ENCODE measurements at regions not wholly inside any gene's neighbourhood (a gene's known extent, or its start where the extent isn't known, plus 50 kb on each side); places are given as distances from the start of the nearest gene placed in this dataset.

- Histone ChIP-seq H3K27ac (no peak overlapping the region), H3K4me2 (no peak overlapping the region), H3K27me3 (no peaks in the 10 kb centered on the region), H3K36me3 (no peaks in the 10 kb centered on the region), H3K9ac (no peak overlapping the region), H3K4me3 (no peak overlapping the region), H3K4me1 (no peaks in the 10 kb centered on the region), H3K9me3 (no peaks in the 10 kb centered on the region), H4K20me1 (no peaks in the 10 kb centered on the region)
- no peak for TF ChIP-seq Cebpa-rat (IDR thresholded peaks at IDR 0.05)
Measured at GRCh38 chr18:54433368-54433767, 75.7 kb downstream of the C18orf54 start.

- no peaks in the 10 kb centered on the region for H3K4me1 ChIP-seq
- no peak for TF ChIP-seq Cebpa-rat (IDR thresholded peaks at IDR 0.05)
- H3K9me3 ChIP-seq, result no peaks in the 10 kb centered on the region
- H3K4me2 ChIP-seq, result no peak overlapping the region
- no peak overlapping the region for H3K9ac ChIP-seq
- H3K4me3 ChIP-seq, result no peak overlapping the region
- H3K36me3 ChIP-seq, result no peaks in the 10 kb centered on the region
- H3K27me3 ChIP-seq, result no peaks in the 10 kb centered on the region
- H4K20me1 ChIP-seq, result no peaks in the 10 kb centered on the region
- no peak overlapping the region for H3K27ac ChIP-seq
Measured at GRCh38 chr18:54433857-54434256, 76.2 kb downstream of the C18orf54 start.

GRCh38 chr18:54434453-54434852, 76.7 kb downstream of the C18orf54 start:
- Histone ChIP-seq H3K4me2 (no peak overlapping the region), H3K27me3 (no peaks in the 10 kb centered on the region), H3K36me3 (no peaks in the 10 kb centered on the region), H4K20me1 (no peaks in the 10 kb centered on the region), H3K9me3 (no peaks in the 10 kb centered on the region), H3K27ac (no peak overlapping the region), H3K9ac (no peak overlapping the region), H3K4me1 (no peaks in the 10 kb centered on the region), H3K4me3 (no peak overlapping the region)
- no peak for TF ChIP-seq Cebpa-rat (IDR thresholded peaks at IDR 0.05)

GRCh38 chr18:54436501-54436900, 78.8 kb downstream of the C18orf54 start:
- no peaks in the 10 kb centered on the region for H3K27me3 ChIP-seq
- TF ChIP-seq Cebpa-rat (IDR thresholded peaks at IDR 0.05), result no peak
- H3K9ac ChIP-seq, result no peak overlapping the region
- H3K4me3 ChIP-seq, result no peak overlapping the region
- no peak overlapping the region for H3K4me2 ChIP-seq
- H3K36me3 ChIP-seq, result no peaks in the 10 kb centered on the region
- no peaks in the 10 kb centered on the region for H3K9me3 ChIP-seq
- no peak overlapping the region for H3K27ac ChIP-seq
- H3K4me1 ChIP-seq, result no peaks in the 10 kb centered on the region
- no peaks in the 10 kb centered on the region for H4K20me1 ChIP-seq

GRCh38 chr18:54440292-54440691, 82.6 kb downstream of the C18orf54 start:
- H3K4me3 ChIP-seq, result no peak overlapping the region
- TF ChIP-seq Cebpa-rat (IDR thresholded peaks at IDR 0.05), result no peak
- no peak overlapping the region for H3K4me2 ChIP-seq

GRCh38 chr18:54444319-54444914, 86.7 kb downstream of the C18orf54 start:
- H4K20me1 ChIP-seq, result no peaks in the 10 kb centered on the region
- no peaks in the 10 kb centered on the region for H3K4me1 ChIP-seq
- H3K27me3 ChIP-seq, result no peaks in the 10 kb centered on the region
- H3K27ac ChIP-seq, result no peak overlapping the region
- no peak overlapping the region for H3K4me2 ChIP-seq
- no peaks in the 10 kb centered on the region for H3K9me3 ChIP-seq
- no peak overlapping the region for H3K9ac ChIP-seq
- no peaks in the 10 kb centered on the region for H3K36me3 ChIP-seq
- no peak overlapping the region for H3K4me3 ChIP-seq
- no peak for TF ChIP-seq Cebpa-rat (IDR thresholded peaks at IDR 0.05)

More at GRCh38 chr18:54440292-54440691, 82.6 kb downstream of the C18orf54 start:
- H3K27ac ChIP-seq, result no peak overlapping the region
- H3K27me3 ChIP-seq, result no peaks in the 10 kb centered on the region
- no peaks in the 10 kb centered on the region for H3K9me3 ChIP-seq
- H3K4me1 ChIP-seq, result no peaks in the 10 kb centered on the region
- H3K36me3 ChIP-seq, result no peaks in the 10 kb centered on the region
- no peaks in the 10 kb centered on the region for H4K20me1 ChIP-seq
- no peak overlapping the region for H3K9ac ChIP-seq

GRCh38 chr18:54453996-54454395, 96.3 kb downstream of the C18orf54 start:
- no peak for TF ChIP-seq Cebpa-rat (IDR thresholded peaks at IDR 0.05)

GRCh38 chr18:54465502-54465901, 107.8 kb downstream of the C18orf54 start:
- Histone ChIP-seq H3K27me3 (no peaks in the 10 kb centered on the region), H4K20me1 (no peaks in the 10 kb centered on the region), H3K4me1 (no peaks in the 10 kb centered on the region), H3K36me3 (0 out of 2 replicates have a peak, but pooled peaks cover 4% of the 10 kb centered on the region), H3K9me3 (peaks cover 14% of the 10 kb centered on the region), H3K4me3 (no peak overlapping the region), H3K9ac (no peak overlapping the region), H3K4me2 (no peak overlapping the region), H3K27ac (no peak overlapping the region)
- no peak for TF ChIP-seq Cebpa-rat (IDR thresholded peaks at IDR 0.05)

More at GRCh38 chr18:54453996-54454395, 96.3 kb downstream of the C18orf54 start:
- Histone ChIP-seq H3K4me1 (no peaks in the 10 kb centered on the region), H3K27ac (no peak overlapping the region), H3K36me3 (no peaks in the 10 kb centered on the region), H3K27me3 (no peaks in the 10 kb centered on the region), H3K4me3 (no peak overlapping the region), H3K9ac (no peak overlapping the region), H4K20me1 (no peaks in the 10 kb centered on the region), H3K4me2 (no peak overlapping the region), H3K9me3 (no peaks in the 10 kb centered on the region)

- no peak overlapping the region for H3K4me3 ChIP-seq
- H3K27ac ChIP-seq, result no peak overlapping the region
- H4K20me1 ChIP-seq, result no peaks in the 10 kb centered on the region
- no peak overlapping the region for H3K9ac ChIP-seq
- no peak for TF ChIP-seq Cebpa-rat (IDR thresholded peaks at IDR 0.05)
- 0 out of 2 replicates have a peak, but pooled peaks cover 4% of the 10 kb centered on the region for H3K36me3 ChIP-seq
- peaks cover 14% of the 10 kb centered on the region for H3K9me3 ChIP-seq
- no peaks in the 10 kb centered on the region for H3K4me1 ChIP-seq
- H3K27me3 ChIP-seq, result no peaks in the 10 kb centered on the region
- H3K4me2 ChIP-seq, result no peak overlapping the region
Measured at GRCh38 chr18:54466248-54467005, 108.7 kb downstream of the C18orf54 start.

GRCh38 chr18:54479365-54479764, 111.7 kb upstream of the DYNAP start:
- no peak overlapping the region for H3K27ac ChIP-seq
- no peaks in the 10 kb centered on the region for H4K20me1 ChIP-seq
- no peaks in the 10 kb centered on the region for H3K27me3 ChIP-seq
- no peaks in the 10 kb centered on the region for H3K9me3 ChIP-seq
- H3K36me3 ChIP-seq, result no peaks in the 10 kb centered on the region
- H3K4me2 ChIP-seq, result no peak overlapping the region
- H3K4me1 ChIP-seq, result no peaks in the 10 kb centered on the region
- no peak overlapping the region for H3K4me3 ChIP-seq
- TF ChIP-seq Cebpa-rat (IDR thresholded peaks at IDR 0.05), result no peak
- H3K9ac ChIP-seq, result no peak overlapping the region
